NCI-H1105 (cell line): ENCODE measurements at regions not wholly inside any gene's neighbourhood (a gene's known extent, or its start where the extent isn't known, plus 50 kb on each side); places are given as distances from the start of the nearest gene placed in this dataset.
"Not testable (repeated sequence)": the region's sequence is repeated elsewhere in the genome, so short reads cannot be mapped to it uniquely, and the experiment has no call there.

ENCODE experiments used
- DNase-seq: peaks from one replicate; lab custom pipeline; 2025; lab: John Stamatoyannopoulos, UW

DNA sequence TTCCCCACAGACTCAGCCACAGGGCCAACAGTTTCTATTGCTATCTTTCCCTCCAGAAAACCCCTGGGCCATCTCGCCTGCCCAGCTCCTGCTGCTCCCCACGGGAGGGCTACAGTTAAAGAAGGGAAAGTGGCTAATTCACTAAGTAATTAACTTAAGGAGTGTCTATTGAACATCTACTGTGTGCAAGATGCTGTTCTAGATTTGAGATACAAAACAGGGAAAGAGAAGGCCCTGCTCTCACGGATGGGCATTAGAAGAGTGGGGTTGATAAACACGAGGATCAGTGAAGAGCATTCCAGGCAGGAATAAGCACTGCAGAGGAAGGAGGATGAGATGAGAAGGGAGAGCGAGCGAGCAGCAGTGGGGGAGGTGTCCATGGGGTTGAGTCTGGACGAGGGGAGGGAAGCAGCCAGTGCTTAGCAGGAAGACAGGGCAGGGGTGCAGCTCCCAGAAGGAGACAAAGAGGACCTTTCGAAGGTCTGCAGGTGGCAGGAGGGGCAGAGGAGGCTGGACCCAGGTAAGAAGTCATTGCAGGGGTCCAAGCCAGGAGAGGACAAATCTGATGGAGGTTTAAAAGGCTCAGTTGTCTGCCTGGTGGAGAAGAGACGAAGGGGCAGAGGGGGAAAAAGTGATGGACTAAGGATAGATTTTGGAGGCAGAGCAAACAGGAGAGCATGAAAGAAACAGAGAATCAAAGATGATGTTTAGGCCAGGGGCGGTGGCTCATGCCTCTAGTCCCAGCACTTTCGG, 64.7 kb downstream of the KLF15 start:
- no peak for DNase-seq

DNA sequence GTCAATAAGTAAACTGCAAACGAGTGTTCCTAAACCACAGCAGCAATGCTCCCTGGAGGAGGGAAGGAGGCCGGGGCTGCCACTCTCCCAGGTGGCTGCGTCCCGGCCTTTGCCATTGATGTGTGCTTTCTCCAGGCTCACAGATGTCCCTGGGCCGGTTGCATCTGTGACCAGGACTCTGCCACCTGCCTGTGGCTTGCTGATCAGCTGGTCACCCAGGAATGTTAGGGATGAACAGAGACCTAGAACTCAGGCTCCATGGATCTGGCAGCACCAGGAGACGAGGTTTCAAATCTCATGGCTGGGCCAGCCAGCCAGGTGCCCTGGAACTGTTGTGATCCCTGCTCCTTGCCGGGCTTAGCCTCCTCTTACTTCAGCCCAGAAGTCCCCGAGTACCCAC, 65.7 kb downstream of the KLF15 start:
- no peak for DNase-seq

DNA sequence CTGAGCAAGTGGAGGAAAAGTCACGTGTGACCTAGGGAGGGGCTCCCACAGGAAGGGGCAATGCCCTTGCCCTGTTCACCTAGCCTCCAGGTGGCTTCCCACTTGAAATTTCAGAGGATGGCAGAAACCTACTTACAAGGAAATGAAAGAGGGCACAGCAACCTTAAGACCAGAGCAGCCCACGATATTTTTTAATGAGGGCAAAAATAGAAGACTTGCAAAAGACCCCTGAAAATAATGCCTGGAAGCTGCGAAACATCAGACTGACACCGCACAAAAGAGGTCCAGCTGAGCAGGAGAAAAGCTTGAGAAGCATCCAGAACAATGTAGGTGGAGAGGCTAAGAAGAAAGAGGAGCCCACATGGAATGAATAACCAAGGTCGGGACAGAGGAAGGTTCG, 66.1 kb downstream of the KLF15 start:
- no peak for DNase-seq

DNA sequence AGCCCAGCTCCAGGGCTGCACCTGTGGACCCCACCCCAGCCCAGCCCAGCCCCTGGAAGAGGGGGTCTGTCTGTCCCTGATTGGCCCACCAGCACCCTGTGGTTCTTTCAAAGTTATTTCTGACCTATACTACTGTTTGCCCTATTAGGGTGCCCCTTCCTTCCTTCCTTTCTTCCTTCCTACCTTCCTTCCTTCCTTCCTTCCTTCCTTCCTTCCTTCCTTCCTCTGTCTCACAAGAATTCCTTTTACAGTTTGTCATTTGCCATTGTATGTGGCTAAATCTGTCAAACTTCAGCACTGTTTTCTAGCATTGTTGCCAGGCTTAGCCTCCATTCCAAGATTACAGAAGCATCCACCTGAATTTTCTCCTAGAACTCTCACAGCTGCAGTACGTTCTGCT, 66.9 kb downstream of the KLF15 start:
- no peak for DNase-seq

DNA sequence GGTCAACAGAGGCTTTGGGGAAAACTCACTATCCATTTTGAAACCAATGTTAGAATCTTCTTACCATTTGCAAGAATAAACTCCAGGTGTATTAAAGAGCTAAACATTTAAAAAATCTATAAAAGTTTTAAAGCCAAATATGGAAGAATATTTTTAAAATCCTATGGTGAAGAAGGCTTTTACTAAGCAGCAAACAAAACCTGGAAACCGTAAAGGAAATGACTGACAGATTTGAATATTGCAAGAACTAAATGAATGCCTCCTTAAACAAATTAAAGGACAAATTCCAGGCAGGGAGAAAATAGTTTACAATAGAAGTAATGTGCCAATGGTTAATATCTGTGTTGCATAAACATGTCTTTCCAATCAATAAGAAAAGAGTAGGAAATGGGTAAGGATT, 68.1 kb downstream of the KLF15 start:
- DNase-seq = no peak

DNA sequence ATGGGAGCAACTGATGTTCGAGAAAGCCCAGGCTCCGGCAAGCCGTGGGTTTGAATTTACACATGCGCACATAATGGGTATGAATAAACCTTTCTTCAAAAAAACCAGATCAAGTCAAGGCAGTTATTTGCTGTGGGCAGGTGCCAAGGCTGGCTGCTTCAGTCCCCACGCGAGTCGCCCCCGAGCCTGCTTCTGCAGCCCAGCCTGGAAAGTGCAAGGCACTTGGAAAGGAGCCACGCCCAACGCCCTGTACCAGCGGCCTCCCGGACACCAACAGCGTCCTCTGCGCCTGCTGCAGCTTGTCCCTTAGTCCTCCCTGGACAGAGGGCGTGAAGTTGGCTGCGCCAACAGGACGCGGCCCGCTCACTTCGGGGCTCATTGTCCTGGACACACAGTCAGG, 68.9 kb downstream of the KLF15 start:
- no peak for DNase-seq

DNA sequence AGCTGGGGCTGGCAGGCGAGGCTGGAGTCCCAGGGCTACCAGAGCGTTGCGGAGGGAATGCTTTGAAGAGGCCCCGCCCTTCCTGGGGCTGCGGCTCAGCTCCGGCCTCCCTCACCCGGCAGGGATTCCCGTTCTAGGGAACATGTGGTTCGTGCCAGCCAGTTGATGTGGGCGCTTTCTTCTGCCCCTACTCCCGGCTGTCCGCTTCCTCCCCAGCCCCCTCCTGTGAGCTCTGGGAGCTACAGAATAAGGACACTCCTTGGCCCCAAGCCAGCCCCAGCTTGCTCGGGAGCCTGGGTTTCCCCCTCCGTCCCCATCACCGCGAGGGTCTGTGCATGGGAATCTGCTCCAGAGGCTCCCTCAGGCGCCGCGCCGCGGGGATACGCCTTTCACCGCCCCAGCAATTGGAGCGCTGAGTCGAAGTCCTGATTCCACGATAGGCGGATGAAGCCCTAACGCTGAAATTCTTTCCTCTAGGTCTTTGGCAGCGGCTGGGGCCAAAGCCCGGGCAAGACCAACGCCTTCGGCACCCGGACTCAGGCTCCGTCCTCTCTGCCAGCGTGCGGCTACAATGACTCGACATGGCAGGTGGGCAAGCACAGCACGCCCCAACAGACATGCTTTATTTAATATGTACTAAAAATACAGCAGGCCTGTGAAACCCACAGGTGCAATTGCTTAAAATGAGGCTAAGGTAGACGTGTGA, 69.5 kb downstream of the KLF15 start:
- DNase-seq = peak; percentile 43

DNA sequence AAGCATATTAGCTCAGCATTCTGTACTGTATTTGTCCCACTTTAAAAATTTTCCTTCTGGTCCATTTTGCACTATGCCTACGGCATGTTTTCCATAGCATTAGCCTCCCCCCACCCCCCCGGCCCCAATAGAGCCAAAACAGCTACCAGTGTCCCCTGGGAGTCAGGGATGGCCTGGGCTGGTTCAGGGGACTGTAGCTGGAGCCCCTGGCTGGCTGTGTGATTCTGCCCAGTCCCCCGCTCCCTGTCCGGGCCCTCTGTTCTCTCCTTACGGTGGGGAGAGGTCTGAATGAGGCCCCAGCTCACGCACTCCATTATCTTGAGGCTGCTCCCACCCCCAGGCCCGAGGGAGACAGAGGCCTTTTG, 70.1 kb downstream of the KLF15 start:
- DNase-seq = no peak

DNA sequence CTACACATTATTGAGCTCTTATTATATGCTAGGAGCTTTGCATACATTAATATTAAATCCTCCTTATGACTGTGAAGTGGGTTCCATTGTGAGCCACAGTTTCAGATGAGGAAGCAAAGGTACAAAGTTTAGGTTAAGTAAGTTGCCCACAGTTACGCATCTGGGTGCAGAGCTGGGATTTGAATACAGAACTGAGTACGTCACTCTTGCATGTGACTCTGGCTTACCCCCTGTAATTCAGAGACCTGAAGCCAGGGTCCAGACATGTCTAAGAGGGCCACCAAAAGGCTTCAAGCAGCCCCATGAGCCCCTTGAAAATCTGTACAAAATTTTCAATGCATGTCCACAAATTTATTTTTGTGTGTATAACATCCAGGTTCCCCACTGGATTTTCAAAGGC, 71.8 kb downstream of the KLF15 start:
- DNase-seq = no peak

DNA sequence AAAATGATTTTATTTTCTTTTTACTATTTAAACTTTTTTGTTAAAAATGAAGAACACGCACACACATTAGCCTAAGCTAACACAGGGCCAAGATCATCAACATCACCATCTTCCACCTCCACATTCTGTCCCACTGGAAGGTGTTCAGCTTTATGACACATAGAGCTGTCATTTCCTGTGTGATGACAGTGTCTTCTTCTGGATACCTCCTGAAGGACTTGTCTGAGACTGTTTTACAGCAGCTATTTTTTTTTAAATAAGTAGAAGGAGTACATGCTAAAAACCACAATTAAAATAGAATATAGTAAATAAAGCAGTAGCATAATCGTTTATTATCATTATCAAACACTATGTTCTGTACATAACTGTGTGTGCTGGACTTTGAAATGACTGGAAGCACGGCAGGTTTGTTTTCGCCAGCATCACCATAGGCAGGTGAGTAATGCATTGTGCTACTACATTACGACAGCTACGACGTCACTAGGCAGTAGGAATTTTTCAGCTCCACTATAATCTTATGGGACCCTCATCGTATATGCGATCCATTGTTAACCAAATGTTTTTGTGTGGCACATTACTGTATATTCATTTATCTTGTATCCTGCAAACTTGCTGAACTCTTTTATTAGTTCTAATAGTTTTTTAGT, 72.8 kb downstream of the KLF15 start:
- DNase-seq = no peak

DNA sequence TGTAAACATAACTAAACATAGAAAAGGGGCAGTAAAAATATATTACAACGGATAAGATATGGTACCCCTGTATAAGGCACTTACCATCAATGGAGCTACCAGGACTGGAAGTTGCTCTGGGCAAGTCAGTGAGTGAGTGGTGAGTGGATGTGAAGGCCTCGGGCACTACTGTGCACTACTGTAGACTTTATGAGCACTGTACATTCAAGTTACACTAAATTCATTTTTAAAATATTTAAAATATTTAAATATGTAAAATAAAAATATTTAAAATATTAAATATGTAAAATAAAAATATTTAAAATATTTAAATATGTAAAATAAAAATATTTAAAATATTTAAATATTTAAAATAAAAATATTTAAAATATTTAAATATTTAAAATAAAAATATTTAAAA, 73.6 kb downstream of the KLF15 start:
- not testable (repeated sequence) for DNase-seq

DNA sequence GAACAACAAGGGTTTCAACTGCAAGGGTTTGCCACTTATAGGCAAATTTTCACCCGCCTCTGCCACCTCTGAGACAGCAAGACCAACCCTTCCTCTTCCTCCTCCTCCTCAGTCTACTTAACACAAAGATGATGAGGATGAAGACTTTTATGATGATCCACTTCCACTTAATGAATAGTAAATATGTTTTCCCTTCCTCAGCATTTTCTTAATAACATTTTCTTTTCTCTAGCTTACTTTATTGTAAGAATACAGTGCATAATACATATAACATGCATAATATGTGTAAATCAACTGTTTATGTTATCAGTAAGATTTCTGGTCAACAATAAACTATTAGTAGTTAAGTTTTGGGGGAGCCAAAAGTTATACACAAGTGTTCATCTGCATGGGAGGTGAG, 77.4 kb downstream of the KLF15 start:
- DNase-seq = no peak

DNA sequence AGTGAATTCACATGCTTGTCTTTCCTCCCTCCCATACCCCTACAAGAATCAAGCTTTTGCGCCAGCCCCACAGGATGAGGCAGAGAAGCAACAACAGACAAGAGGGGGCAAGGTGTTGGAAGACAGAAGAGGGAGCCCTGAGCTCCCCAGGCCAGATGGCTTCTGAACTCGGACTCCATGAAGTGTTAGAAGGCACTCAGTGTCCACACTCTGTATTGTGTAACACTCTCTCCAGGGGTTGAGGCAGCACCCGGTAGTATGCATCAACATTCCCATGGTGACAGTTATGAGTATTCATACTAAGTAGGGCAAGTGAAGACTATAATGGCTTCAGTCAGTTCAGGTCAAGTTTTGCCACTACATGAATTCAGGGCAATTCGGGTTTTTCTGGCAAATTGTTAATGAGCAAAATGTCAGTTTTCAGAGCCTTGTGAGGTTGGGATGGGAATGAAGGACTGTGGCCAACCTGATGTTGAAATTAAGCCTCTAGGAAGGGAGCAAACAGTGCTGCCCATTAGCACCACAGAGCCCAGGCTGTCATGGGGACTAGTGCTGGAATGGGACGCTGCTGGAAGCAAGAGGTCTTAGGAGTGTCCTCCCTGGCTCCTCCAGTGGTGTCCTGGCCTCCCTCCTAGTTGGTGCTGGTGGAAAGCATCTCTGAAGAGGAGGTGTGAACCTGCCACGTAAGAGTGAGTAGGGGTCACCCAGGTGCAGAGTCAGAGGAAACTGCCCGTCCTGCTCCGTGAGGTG, 79.4 kb downstream of the KLF15 start:
- no peak for DNase-seq

DNA sequence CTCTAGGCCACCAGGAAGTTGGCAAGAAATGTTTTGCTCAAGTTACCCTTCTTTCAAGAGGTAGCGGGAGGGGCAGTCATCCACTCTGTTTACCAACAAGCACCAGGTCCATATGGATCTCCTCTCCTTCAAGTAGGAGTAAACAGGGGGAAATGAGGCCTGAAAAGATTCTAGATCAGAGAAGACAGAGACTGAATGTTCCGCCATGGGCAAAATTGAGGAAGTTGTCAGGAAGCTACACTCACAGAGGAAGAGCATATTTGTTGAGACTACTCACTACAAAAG, 81.6 kb downstream of the KLF15 start:
- DNase-seq = no peak

DNA sequence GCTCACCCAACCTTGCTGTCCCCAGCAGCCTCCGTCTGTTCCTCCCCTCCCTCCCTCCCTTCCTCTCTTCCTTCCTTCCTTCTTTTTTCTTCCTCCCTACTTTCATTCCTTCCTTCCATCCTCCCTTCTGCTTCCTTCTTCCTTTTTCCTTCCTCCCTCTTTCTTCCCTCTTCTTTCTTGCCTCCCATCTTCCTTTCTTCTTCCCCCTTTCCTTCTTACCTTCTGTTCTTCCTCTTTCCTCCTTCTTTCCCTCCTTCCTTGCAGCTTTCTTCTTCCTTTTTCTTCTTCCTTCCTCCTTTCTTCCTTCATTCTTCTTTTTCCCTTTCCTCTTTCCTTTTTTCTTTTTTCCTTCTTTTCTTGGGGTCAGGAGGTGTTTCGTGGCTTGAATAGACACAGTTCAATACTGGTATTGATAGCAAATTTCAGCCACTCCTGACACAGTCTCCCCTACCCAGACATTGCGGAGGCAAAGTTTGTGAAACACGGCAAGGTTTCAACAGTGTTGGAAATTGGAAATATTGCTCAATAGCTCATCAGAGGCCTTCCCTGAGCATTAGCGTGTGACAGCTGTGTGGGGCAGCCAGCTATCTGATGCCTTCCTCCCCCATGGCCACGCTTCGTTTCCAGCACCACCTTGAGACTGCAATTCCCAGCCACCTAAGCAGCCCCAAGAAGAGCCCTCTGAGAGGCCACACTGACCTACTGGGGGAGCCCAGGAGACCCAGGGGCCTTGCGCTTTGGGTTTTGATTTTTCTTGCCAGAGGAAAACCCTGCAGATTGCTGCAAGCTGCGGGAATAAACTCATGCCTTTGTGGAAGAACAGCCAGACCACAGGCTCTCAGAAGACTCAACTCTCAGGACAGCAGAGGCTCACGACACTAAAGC, 82.2 kb downstream of the KLF15 start:
- no peak for DNase-seq

DNA sequence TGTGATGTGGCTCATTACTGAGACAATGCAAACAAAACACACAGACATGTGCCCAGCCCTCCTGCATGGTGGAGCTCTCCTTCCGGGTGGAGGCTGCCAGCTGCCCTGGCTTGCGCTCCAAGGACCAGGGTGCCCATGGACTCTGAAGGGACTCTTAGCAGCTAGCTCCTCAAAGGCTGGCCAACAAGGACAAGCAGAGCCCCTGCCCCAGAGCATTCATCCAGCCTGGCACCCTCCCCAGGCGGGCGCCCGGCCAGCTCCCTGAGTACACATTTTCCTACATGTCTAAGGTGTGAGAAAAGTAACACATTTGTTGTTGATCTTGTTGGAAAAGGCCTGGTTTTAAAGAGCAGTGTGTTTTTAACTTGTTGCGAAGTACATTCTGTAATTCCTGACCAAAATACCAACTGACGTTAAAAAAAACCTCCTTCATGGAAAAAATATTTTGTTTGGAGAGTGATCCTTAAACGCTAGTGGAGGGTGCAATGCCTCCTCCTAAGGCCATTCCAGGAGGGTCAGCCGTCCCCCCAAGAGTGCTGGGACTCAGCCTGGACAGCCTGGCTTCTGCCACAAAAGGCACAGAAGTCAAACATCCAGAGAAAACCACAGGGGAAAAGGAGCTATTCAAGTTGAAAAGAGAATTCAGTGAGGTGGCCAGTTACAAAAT, 86.9 kb downstream of the KLF15 start:
- DNase-seq = peak; percentile 15

DNA sequence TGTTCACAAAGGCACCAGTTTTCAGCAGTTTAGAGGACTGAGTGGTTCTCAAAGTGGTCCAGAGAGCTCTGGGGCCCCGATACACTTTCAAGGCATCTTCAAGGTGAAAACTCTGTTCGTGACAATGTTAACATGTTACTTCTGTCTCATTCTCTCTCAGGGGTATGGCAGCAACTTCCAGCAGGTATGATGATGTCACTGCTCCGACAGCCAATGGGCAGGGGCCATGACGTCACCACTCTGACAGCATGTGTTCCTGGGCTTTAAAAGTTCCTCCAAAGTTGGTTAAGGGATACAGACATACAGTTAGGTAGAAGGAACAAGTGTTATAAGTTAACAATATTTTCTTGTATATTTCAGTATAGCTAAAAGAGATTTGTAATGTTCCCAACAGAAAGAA, 87.9 kb downstream of the KLF15 start:
- DNase-seq = no peak

DNA sequence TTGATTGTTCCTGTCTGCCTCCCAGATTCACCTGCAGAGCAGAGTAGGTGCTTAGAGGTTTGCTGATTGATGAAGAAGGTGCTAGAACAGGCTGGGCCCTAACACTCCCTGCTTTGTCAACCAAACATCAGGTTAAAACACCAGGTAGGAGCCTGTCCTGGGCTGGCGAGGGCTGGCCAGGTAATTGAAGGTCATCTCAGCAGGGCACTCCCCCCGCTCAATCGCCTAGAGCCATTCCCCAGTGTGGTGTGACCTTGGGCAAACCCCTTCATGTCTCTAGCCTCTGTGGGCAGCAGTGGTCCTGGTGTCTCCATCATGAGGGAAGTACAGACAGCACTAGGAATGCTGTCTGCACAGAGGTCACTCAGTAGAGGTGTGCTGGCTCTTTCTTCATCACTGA, 88.3 kb downstream of the KLF15 start:
- DNase-seq = no peak

DNA sequence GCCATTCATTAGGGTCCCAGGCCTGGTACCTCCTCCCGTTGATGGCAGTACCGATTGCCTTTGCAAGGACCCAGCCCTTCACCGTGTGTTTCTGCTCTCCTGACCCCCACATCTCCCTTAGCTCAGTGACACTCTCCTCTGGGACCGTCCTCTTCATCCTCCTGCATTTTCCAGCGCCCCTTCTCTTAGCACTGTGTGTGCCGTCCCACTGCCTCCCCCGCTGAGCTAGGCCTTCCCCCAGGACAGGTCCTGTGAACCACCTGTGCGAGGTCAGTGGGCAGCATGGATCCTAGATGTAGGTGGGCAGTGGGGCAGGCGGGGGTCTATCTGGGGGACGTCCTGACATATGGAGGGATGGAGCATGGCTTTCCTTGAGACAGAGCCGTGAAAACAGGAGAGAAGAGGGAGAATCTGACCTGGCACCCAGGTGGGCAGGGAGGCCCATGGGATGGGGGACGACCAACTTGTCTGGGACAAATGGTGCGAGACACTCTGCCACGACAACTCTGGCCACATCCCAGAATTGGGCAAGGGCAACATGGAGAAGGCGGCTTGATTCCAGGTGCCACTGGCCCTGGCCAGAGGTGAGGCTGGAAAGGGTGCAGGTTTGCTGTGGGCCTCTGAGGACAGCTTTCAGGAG, 87.7 kb upstream of the ALDH1L1 start:
- DNase-seq = no peak

DNA sequence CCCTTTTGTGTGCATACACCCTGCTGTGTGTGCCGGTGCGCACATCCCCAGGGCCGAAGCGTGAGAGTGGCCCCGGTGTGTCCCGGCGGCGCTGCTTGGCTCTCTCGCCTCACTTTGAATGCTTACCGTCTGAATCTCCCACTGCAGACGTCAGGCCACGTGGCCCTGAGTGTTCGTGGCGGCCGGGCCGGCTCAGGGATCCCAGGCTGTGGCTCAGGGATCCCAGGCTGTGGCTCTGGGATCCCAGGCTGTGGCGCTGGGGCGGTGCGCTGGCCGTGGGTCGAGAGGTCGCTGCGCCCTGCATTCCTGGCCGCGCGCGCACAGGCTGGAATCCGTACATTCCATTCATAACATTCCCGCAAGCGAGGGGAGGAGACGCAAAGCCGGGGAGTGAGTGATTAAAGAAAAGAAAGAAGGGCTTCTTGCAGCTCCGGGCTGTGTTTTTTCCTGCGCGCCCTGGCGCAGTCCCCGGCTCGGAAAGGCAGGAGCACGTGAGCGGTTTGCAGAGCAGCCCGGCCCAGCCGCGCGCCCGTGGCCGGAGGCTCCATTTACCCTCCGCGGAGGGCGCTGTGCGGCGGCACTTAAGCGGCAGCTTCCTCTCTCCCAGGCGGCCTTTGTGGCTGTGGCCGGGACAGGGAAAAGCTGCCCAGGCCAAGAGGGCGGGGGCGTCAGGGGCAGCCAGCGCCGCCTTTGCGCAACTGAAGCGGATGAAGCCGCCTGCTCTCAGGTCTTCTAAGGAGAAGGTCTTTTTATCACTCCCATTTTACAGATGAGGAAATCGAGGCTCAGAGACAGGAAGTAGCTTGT, 87.0 kb upstream of the ALDH1L1 start:
- no peak for DNase-seq
